ENCODE measurements at regions not wholly inside any gene's neighbourhood (a gene's known extent, or its start where the extent isn't known, plus 50 kb on each side); places are given as distances from the start of the nearest gene placed in this dataset.
"Not testable (repeated sequence)": the region's sequence is repeated elsewhere in the genome, so short reads cannot be mapped to it uniquely, and the experiment has no call there.

DNA sequence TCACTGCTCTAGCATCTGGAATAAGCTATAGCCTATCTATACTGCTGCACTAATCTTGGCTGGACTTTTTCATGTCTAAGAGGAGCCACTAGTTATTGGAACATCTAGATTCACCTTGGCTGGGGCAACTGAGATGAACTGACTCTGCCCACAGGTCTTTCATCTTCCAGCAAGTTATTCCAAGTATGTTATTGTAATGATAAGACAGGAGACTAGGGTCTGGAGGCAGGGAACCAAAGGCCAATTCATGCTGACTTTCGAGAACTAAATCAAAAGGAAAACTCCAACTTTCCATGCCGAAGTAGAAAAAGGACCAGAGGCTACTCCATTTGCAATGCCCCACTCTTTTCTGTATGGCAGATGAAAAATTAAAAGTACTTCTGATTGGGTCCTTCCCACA lies 1243.0 kb upstream of the RAG2 start:
- Mint-ChIP-seq H3K27ac (no peak overlapping the region), H3K4me3 (no peak overlapping the region), H3K4me1 (ENCODE audit: low read depth) (no peaks in the 10 kb centered on the region), H3K36me3 (ENCODE audit: low read depth) (no peaks in the 10 kb centered on the region), H3K9me3 (peaks cover 1% of the 10 kb centered on the region), H3K27me3 (no peaks in the 10 kb centered on the region)
- TF ChIP-seq CTCF (IDR thresholded peaks at IDR 0.05) = no peak
- ChIA-PET POLR2A (no interaction called here), CTCF (no interaction called here)
- DNase-seq (no peak), ATAC-seq (no peak)
- intact Hi-C loops (cut with micrococcal nuclease) = no loop called here

DNA sequence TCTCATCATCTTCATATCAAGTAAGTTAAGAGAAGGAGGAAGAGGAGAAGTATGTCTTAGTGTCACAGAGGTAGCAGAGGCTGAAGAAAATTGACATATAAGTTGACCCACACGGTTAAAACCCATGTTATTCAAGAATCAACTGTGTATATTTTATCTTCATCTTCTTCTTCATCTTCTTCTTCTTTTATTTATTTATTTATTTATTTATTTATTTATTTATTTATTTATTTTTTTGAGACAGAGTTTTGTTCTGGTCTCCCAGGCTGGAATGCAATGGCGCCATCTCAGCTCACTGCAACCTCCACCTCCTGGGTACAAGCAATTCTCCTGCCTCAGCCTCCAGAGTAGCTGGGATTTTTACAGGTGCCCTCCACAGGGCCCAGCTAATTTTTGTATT lies 1242.3 kb upstream of the RAG2 start:
- H3K27ac Mint-ChIP-seq; H3K27me3 Mint-ChIP-seq; CTCF ChIA-PET; H3K4me1 Mint-ChIP-seq (ENCODE audit: low read depth); H3K36me3 Mint-ChIP-seq (ENCODE audit: low read depth); intact Hi-C loops (cut with micrococcal nuclease); DNase-seq; H3K9me3 Mint-ChIP-seq; POLR2A ChIA-PET; ATAC-seq; H3K4me3 Mint-ChIP-seq: not testable (repeated sequence)

- Mint-ChIP-seq H3K4me1 (ENCODE audit: low read depth) (no peaks in the 10 kb centered on the region), H3K9me3 (peaks cover 4% of the 10 kb centered on the region), H3K27me3 (no peaks in the 10 kb centered on the region), H3K36me3 (ENCODE audit: low read depth) (no peaks in the 10 kb centered on the region), H3K27ac (no peak overlapping the region), H3K4me3 (no peak overlapping the region)
- TF ChIP-seq CTCF (IDR thresholded peaks at IDR 0.05) = no peak
- intact Hi-C loops (cut with micrococcal nuclease) = no loop called here
- ATAC-seq = no peak
- ChIA-PET POLR2A (no interaction called here), CTCF (no interaction called here)
- DNase-seq = no peak
These were observed 1232.5 kb upstream of the RAG2 start for GRCh38 chr11:37830529-37830928.

GRCh38 chr11:37817727-37818270 lies 1219.8 kb upstream of the RAG2 start:
- no peak for TF ChIP-seq CTCF (IDR thresholded peaks at IDR 0.05)
- H3K9me3 Mint-ChIP-seq = peaks cover 2% of the 10 kb centered on the region
- POLR2A ChIA-PET = no interaction called here
- intact Hi-C loops (cut with micrococcal nuclease) = no loop called here
- H3K4me1 Mint-ChIP-seq (ENCODE audit: low read depth) = no peaks in the 10 kb centered on the region
- no peaks in the 10 kb centered on the region for H3K36me3 Mint-ChIP-seq (ENCODE audit: low read depth)
- ATAC-seq = no peak
- no peak overlapping the region for H3K4me3 Mint-ChIP-seq
- CTCF ChIA-PET = no interaction called here
- H3K27me3 Mint-ChIP-seq = no peaks in the 10 kb centered on the region
- no peak overlapping the region for H3K27ac Mint-ChIP-seq
- no peak for DNase-seq

- POLR2A ChIA-PET = no interaction called here
- no peak for DNase-seq
- no peak overlapping the region for H3K27ac Mint-ChIP-seq
- no peaks in the 10 kb centered on the region for H3K36me3 Mint-ChIP-seq (ENCODE audit: low read depth)
- H3K27me3 Mint-ChIP-seq = no peaks in the 10 kb centered on the region
- no peak for ATAC-seq
- TF ChIP-seq CTCF (IDR thresholded peaks at IDR 0.05) = no peak
- intact Hi-C loops (cut with micrococcal nuclease) = no loop called here
- CTCF ChIA-PET = no interaction called here
- no peaks in the 10 kb centered on the region for H3K4me1 Mint-ChIP-seq (ENCODE audit: low read depth)
- H3K9me3 Mint-ChIP-seq = no peaks in the 10 kb centered on the region
- no peak overlapping the region for H3K4me3 Mint-ChIP-seq
These were observed 1214.3 kb upstream of the RAG2 start for GRCh38 chr11:37812281-37812880.

GRCh38 chr11:37811349-37811748 lies 1213.3 kb upstream of the RAG2 start:
- Mint-ChIP-seq H3K36me3 (ENCODE audit: low read depth) (no peaks in the 10 kb centered on the region), H3K9me3 (peaks cover 2% of the 10 kb centered on the region), H3K4me3 (no peak overlapping the region), H3K27ac (no peak overlapping the region), H3K4me1 (ENCODE audit: low read depth) (no peaks in the 10 kb centered on the region), H3K27me3 (no peaks in the 10 kb centered on the region)
- no peak for ATAC-seq
- intact Hi-C loops (cut with micrococcal nuclease) = no loop called here
- no peak for TF ChIP-seq CTCF (IDR thresholded peaks at IDR 0.05)
- no peak for DNase-seq
- POLR2A ChIA-PET = no interaction called here
- CTCF ChIA-PET = no interaction called here

All from activated CD8-positive, alpha-beta T cell treated with anti-CD3 and anti-CD28 coated beads for 36 hours (primary cell).